A673 (cell line): ENCODE measurements at regions not wholly inside any gene's neighbourhood (a gene's known extent, or its start where the extent isn't known, plus 50 kb on each side); places are given as distances from the start of the nearest gene placed in this dataset.
"Not testable (repeated sequence)": the region's sequence is repeated elsewhere in the genome, so short reads cannot be mapped to it uniquely, and the experiment has no call there.

Source experiments
- BruUV-seq: library from RNA; stranded (reverse); fragments of 400-500 nt; replicated peaks from 2 replicates; lab custom pipeline; 2021; lab: Mats Ljungman, UMichigan
- CTCF ChIA-PET: fragments of 300-600 bp; sonication (Branson Sonifier 250); formaldehyde crosslinking; loops from one replicate; lab custom pipeline; 2022; ENCODE audit warnings: antibody characterized with exemption; lab: Charles Lee
- POLR2A ChIA-PET: fragments of 300-600 bp; sonication (Branson Sonifier 250); formaldehyde crosslinking; loops from one replicate; lab custom pipeline; 2022; ENCODE audit warnings: antibody characterized with exemption; ENCODE audit not compliant: low non-redundant PET; lab: Charles Lee
- DNase-seq: peaks from one replicate; pipeline ENCODE4 v3.0.0-alpha.2; 2015; ENCODE audit warnings: low spot score
- H3K27ac ChIP-seq: fragments of 200-600 bp; sonication (generic); 2 replicates; pipeline ENCODE4 v1.5.1; 2016; ENCODE audit warnings: mixed run types, low read depth, mild to moderate bottlenecking, mixed read lengths, antibody characterized with exemption, low read length; ENCODE audit not compliant: poor library complexity, severe bottlenecking
- H3K27me3 ChIP-seq: fragments of 200-600 bp; sonication (generic); replicated peaks from 2 replicates; pipeline ENCODE4 v1.6.1; 2017; ENCODE audit warnings: mixed run types, low read depth, mild to moderate bottlenecking, mixed read lengths, antibody characterized with exemption, low read length; ENCODE audit not compliant: insufficient read depth, poor library complexity
- H3K36me3 ChIP-seq: fragments of 200-600 bp; sonication (generic); 2 replicates; pipeline ENCODE4 v1.6.1; 2016; ENCODE audit warnings: mixed run types, mild to moderate bottlenecking, mixed read lengths, antibody characterized with exemption, low read length; ENCODE audit not compliant: insufficient read depth, poor library complexity, severe bottlenecking
- H3K4me1 ChIP-seq: fragments of 200-600 bp; sonication (generic); 2 replicates; pipeline ENCODE4 v1.6.1; 2017; ENCODE audit warnings: mixed run types, mild to moderate bottlenecking, mixed read lengths, antibody characterized with exemption, low read length; ENCODE audit not compliant: insufficient read depth, poor library complexity, severe bottlenecking
- H3K4me3 ChIP-seq: fragments of 200-600 bp; sonication (generic); 2 replicates; pipeline ENCODE4 v1.5.1; 2016; ENCODE audit warnings: low read depth, mixed run types, mild to moderate bottlenecking, mixed read lengths, low read length; ENCODE audit not compliant: poor library complexity, severe bottlenecking
- H3K9me3 ChIP-seq: fragments of 200-600 bp; sonication (generic); 2 replicates; pipeline ENCODE4 v1.6.1; 2016; ENCODE audit warnings: mixed run types, low read depth, mild to moderate bottlenecking, mixed read lengths, antibody characterized with exemption, low read length; ENCODE audit not compliant: poor library complexity, severe bottlenecking
- EZH2 ChIP-seq: fragments of 200-600 bp; sonication (generic); IDR thresholded peaks from 2 replicates; pipeline ENCODE4 v1.6.1; 2017; ENCODE audit warnings: borderline replicate concordance, low read depth, mild to moderate bottlenecking, mixed read lengths, antibody characterized with exemption, low read length; ENCODE audit not compliant: poor library complexity, severe bottlenecking
- intact Hi-C: fragments of 100-400 bp; cut with micrococcal nuclease; formaldehyde crosslinking; loops from one replicate; pipeline ENCODE4 v1.10.0; 2022; ENCODE audit not compliant: unreplicated experiment
- TF ChIP-seq, protein P1 (sequence below): fragments of 300-800, 200-600 bp; sonication (generic); conservative IDR thresholded peaks from 2 replicates; pipeline ENCODE4 v1.5.1; 2017; ENCODE audit warnings: low read depth, mild to moderate bottlenecking, antibody characterized with exemption, low read length, moderate library complexity, mixed read lengths

DNA sequence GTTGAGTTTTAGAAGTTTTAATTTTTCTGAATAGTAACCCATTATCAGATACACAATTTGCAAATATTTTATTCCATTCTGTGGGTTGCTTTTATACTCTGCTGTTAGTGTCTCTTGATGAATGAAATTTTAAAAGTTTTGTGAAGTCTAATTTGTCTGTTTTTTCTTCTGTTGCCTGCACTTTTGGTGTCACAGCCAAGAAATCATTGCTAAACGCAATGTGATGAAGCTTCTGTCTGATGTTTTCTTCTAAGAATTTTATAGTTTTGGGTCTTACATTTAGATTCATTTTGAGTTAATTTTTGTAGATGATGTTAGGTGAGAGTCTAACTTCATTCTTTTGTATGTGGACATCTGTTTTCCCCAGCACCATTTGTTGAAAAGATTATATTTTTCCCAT lies 330.0 kb upstream of the FOXK1 start:
- intact Hi-C loops: no loop called here
- TF ChIP-seq, protein P1, sequence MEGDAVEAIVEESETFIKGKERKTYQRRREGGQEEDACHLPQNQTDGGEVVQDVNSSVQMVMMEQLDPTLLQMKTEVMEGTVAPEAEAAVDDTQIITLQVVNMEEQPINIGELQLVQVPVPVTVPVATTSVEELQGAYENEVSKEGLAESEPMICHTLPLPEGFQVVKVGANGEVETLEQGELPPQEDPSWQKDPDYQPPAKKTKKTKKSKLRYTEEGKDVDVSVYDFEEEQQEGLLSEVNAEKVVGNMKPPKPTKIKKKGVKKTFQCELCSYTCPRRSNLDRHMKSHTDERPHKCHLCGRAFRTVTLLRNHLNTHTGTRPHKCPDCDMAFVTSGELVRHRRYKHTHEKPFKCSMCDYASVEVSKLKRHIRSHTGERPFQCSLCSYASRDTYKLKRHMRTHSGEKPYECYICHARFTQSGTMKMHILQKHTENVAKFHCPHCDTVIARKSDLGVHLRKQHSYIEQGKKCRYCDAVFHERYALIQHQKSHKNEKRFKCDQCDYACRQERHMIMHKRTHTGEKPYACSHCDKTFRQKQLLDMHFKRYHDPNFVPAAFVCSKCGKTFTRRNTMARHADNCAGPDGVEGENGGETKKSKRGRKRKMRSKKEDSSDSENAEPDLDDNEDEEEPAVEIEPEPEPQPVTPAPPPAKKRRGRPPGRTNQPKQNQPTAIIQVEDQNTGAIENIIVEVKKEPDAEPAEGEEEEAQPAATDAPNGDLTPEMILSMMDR: no peak
- TF ChIP-seq EZH2: no peak
- Histone ChIP-seq H3K36me3 (no peaks in the 10 kb centered on the region), H3K9me3 (peaks cover 3% of the 10 kb centered on the region), H3K4me3 (no peak overlapping the region), H3K27ac (no peak overlapping the region), H3K27me3 (peaks cover 17% of the 10 kb centered on the region), H3K4me1 (no peaks in the 10 kb centered on the region)
- POLR2A ChIA-PET: no interaction called here
- no peak for DNase-seq
- no TSS peak for BruUV-seq
- CTCF ChIA-PET: no interaction called here

DNA sequence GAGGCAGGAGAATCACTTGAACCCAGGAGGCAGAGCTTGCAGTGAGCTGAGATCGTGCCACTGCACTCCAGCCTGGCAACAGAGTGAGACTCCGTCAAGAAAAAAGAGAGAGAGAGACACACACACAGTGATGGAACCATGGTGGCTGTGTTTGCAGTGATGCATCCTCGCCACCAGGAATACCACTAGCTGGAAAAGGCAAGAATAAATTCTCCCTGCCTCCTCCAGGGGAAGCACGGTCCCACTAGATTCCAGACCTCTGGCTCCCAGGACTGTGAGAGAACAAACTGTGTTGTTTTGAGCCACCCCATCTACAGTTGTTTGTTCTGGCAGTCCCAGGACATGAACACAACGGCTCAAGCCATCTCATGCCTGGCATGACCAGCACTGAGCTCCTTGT lies 320.3 kb upstream of the FOXK1 start:
- H3K4me1 ChIP-seq: no peaks in the 10 kb centered on the region
- H3K27me3 ChIP-seq: peaks cover 11% of the 10 kb centered on the region
- TF ChIP-seq, protein P1: no peak
- no peak for TF ChIP-seq EZH2
- ChIA-PET CTCF (no interaction called here), POLR2A (no interaction called here)
- BruUV-seq: no TSS peak
- no peaks in the 10 kb centered on the region for H3K36me3 ChIP-seq
- intact Hi-C loops: no loop called here
- no peaks in the 10 kb centered on the region for H3K9me3 ChIP-seq
- DNase-seq: no peak
- no peak overlapping the region for H3K4me3 ChIP-seq
- H3K27ac ChIP-seq: no peak overlapping the region

- DNase-seq: no peak
- no peaks in the 10 kb centered on the region for H3K36me3 ChIP-seq
- no TSS peak for BruUV-seq
- ChIA-PET POLR2A (no interaction called here), CTCF (no interaction called here)
- no peaks in the 10 kb centered on the region for H3K27me3 ChIP-seq
- no peaks in the 10 kb centered on the region for H3K4me1 ChIP-seq
- no peaks in the 10 kb centered on the region for H3K9me3 ChIP-seq
- intact Hi-C loops: no loop called here
- H3K4me3 ChIP-seq: no peak overlapping the region
- no peak for TF ChIP-seq EZH2
- TF ChIP-seq, protein P1: no peak
- no peak overlapping the region for H3K27ac ChIP-seq
These were observed 298.5 kb upstream of the FOXK1 start for GRCh38 chr7:4383584-4383983.

- ChIA-PET POLR2A (no interaction called here), CTCF (no interaction called here)
- no peaks in the 10 kb centered on the region for H3K4me1 ChIP-seq
- intact Hi-C loops: no loop called here
- no TSS peak for BruUV-seq
- H3K36me3 ChIP-seq: no peaks in the 10 kb centered on the region
- no peaks in the 10 kb centered on the region for H3K27me3 ChIP-seq
- H3K27ac ChIP-seq: no peak overlapping the region
- H3K4me3 ChIP-seq: no peak overlapping the region
- no peak for DNase-seq
- H3K9me3 ChIP-seq: no peaks in the 10 kb centered on the region
- TF ChIP-seq EZH2: no peak
- TF ChIP-seq, protein P1: no peak
These were observed 295.9 kb upstream of the FOXK1 start for GRCh38 chr7:4386190-4386589.

DNA sequence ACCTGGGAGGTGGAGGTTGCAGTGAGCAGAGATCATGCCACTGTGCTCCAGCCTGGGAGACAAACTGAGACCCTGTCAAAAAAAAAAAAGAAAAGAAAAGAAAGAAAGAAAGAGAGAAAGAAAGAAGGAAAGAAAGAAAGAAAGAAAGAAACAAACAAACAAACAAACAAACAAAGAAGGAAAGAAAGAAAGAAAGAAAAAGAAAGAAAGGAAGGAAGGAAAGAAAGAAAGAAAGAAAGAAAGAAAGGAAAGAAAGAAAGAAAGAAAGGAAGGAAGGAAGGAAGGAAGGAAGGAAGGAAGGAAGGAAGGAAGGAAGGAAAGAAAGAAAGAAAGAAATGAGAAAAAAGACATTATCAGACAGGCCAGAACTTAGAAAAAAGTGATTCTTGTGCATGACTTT lies 291.0 kb upstream of the FOXK1 start:
- CTCF ChIA-PET, BruUV-seq, POLR2A ChIA-PET, DNase-seq, intact Hi-C loops, H3K36me3 ChIP-seq, H3K27me3 ChIP-seq, H3K4me1 ChIP-seq, H3K27ac ChIP-seq, H3K9me3 ChIP-seq, H3K4me3 ChIP-seq: not testable (repeated sequence)
